Stimulated activated naive CD4-positive, alpha-beta T cell treated with Interleukin-2 at 50 U/mL for 16 hours (primary cell): ENCODE measurements at regions not wholly inside any gene's neighbourhood (a gene's known extent, or its start where the extent isn't known, plus 50 kb on each side); places are given as distances from the start of the nearest gene placed in this dataset.
"Not testable (repeated sequence)": the region's sequence is repeated elsewhere in the genome, so short reads cannot be mapped to it uniquely, and the experiment has no call there.

Experiments
- DNase-seq: peaks from one replicate; lab custom pipeline; 2025; lab: John Stamatoyannopoulos, UW

- DNase-seq = no peak
These were observed 521.7 kb upstream of the AUTS2 start for GRCh38 chr7:69076566-69076965.

GRCh38 chr7:69078997-69079769 is 519.1 kb upstream of the AUTS2 start:
- no peak for DNase-seq

GRCh38 chr7:69087281-69087680 is 511.0 kb upstream of the AUTS2 start:
- DNase-seq = not testable (repeated sequence)

- no peak for DNase-seq
These were observed 510.1 kb upstream of the AUTS2 start for GRCh38 chr7:69088185-69088584.

GRCh38 chr7:69090936-69091335 is 507.3 kb upstream of the AUTS2 start:
- no peak for DNase-seq

GRCh38 chr7:69091521-69091920 is 506.8 kb upstream of the AUTS2 start:
- DNase-seq = no peak

- no peak for DNase-seq
These were observed 503.1 kb upstream of the AUTS2 start for GRCh38 chr7:69095127-69095526.

GRCh38 chr7:69095649-69096048 is 502.6 kb upstream of the AUTS2 start:
- DNase-seq = no peak

- no peak for DNase-seq
These were observed 494.3 kb upstream of the AUTS2 start for GRCh38 chr7:69104023-69104422.

- DNase-seq = no peak
These were observed 493.2 kb upstream of the AUTS2 start for GRCh38 chr7:69105092-69105491.

GRCh38 chr7:69105981-69106380 is 492.3 kb upstream of the AUTS2 start:
- no peak for DNase-seq

- not testable (repeated sequence) for DNase-seq
These were observed 491.8 kb upstream of the AUTS2 start for GRCh38 chr7:69106449-69106848.

- DNase-seq = not testable (repeated sequence)
These were observed 491.3 kb upstream of the AUTS2 start for GRCh38 chr7:69106946-69107345.

GRCh38 chr7:69108097-69108496 is 490.2 kb upstream of the AUTS2 start:
- no peak for DNase-seq

GRCh38 chr7:69109246-69109645 is 489.0 kb upstream of the AUTS2 start:
- no peak for DNase-seq

GRCh38 chr7:69109879-69110278 is 488.4 kb upstream of the AUTS2 start:
- DNase-seq = no peak

- no peak for DNase-seq
These were observed 487.7 kb upstream of the AUTS2 start for GRCh38 chr7:69110450-69111050.

- no peak for DNase-seq
These were observed 483.9 kb upstream of the AUTS2 start for GRCh38 chr7:69114374-69114773.

- no peak for DNase-seq
These were observed 482.5 kb upstream of the AUTS2 start for GRCh38 chr7:69115788-69116187.

- DNase-seq = not testable (repeated sequence)
These were observed 482.1 kb upstream of the AUTS2 start for GRCh38 chr7:69116196-69116595.

GRCh38 chr7:69122953-69123352 is 475.3 kb upstream of the AUTS2 start:
- no peak for DNase-seq

- no peak for DNase-seq
These were observed 471.3 kb upstream of the AUTS2 start for GRCh38 chr7:69126896-69127479.

GRCh38 chr7:69129524-69129923 is 468.8 kb upstream of the AUTS2 start:
- no peak for DNase-seq
